ENCODE measurements at regions not wholly inside any gene's neighbourhood (a gene's known extent, or its start where the extent isn't known, plus 50 kb on each side); places are given as distances from the start of the nearest gene placed in this dataset.

DNA sequence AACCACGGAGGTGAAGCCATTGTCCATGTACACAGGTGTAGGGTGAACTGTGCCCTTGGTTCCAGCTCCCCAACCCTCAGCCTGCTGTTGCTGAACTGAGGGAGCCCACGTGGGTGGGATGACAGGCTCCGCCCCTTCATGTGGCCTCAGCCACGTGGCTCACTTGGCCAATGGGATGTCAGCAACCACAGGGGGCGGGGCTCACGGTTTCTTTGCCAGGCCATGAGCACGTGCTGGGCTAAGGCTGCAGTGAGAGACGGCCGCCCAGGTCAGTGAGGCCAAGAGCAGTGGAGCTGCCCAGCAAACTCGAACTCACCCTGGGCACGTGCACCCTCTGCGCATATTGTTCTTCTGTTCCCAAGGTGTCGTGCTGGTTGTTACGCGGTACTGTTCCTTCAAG, 282.6 kb downstream of the IRF8 start:
- no peaks in the 10 kb centered on the region for H3K9me2 ChIP-seq (replicated peaks; ENCODE audit: low read length)

DNA sequence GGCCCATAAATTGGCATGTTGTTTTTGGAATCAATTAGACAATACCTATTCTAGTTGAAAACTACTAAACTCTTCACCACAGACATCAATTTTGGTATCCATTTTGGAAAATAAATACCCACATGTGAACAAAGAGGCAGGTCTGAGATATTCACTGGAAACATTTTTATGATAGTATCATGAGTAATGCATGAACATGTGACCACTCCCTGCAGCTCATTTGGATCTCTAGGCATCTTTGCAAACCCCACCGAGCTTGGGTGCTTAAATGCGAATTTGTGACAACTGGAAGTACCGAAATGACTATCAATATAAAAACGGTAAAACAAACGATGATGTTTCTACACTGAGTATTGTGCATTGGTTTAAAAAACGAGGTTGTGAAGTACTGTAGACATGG, 285.2 kb downstream of the IRF8 start:
- H2AFZ ChIP-seq (ENCODE audit: low read length) = no peak overlapping the region
- CTCF ChIA-PET = no interaction called here
- ATAC-seq (no peak), DNase-seq (no peak)
- BruUV-seq (replicated peaks) = no TSS peak
- TF ChIP-seq EZH2 (IDR thresholded peaks at IDR 0.05; ENCODE audit: low read length, unreplicated experiment) (no peak), EZH2phosphoT487 (IDR thresholded peaks at IDR 0.05; ENCODE audit: borderline replicate concordance, low read length) (no peak)
- TF ChIP-seq, protein P1, sequence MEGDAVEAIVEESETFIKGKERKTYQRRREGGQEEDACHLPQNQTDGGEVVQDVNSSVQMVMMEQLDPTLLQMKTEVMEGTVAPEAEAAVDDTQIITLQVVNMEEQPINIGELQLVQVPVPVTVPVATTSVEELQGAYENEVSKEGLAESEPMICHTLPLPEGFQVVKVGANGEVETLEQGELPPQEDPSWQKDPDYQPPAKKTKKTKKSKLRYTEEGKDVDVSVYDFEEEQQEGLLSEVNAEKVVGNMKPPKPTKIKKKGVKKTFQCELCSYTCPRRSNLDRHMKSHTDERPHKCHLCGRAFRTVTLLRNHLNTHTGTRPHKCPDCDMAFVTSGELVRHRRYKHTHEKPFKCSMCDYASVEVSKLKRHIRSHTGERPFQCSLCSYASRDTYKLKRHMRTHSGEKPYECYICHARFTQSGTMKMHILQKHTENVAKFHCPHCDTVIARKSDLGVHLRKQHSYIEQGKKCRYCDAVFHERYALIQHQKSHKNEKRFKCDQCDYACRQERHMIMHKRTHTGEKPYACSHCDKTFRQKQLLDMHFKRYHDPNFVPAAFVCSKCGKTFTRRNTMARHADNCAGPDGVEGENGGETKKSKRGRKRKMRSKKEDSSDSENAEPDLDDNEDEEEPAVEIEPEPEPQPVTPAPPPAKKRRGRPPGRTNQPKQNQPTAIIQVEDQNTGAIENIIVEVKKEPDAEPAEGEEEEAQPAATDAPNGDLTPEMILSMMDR (conservative IDR thresholded peaks at IDR 0.05; ENCODE audit: low read depth, low read length) = no peak
- H3K9me2 ChIP-seq (replicated peaks; ENCODE audit: low read length) = no peaks in the 10 kb centered on the region
- H3K27ac ChIP-seq (ENCODE audit: low read length) = no peak overlapping the region
- peaks cover 48% of the 10 kb centered on the region for H3K27me3 ChIP-seq (ENCODE audit: low read length)
- H3K9ac ChIP-seq (ENCODE audit: low read length) = no peak overlapping the region
- POLR2A ChIA-PET (ENCODE audit: unreplicated experiment) = no interaction called here
- no peak overlapping the region for H3K4me2 ChIP-seq (ENCODE audit: low read length)
- no peaks in the 10 kb centered on the region for H3K9me3 ChIP-seq (ENCODE audit: low read length)
- H3K36me3 ChIP-seq (ENCODE audit: low read depth, low read length) = no peaks in the 10 kb centered on the region
- no peaks in the 10 kb centered on the region for H3K79me2 ChIP-seq (ENCODE audit: low read length)
- H4K20me1 ChIP-seq (ENCODE audit: low read length) = no peaks in the 10 kb centered on the region
- no peaks in the 10 kb centered on the region for H3K4me1 ChIP-seq (ENCODE audit: insufficient read depth, low read length)
- H3F3A ChIP-seq (ENCODE audit: low read length, unreplicated experiment) = no peaks in the 10 kb centered on the region
- H3K4me3 ChIP-seq (ENCODE audit: low read length) = no peak overlapping the region
- intact Hi-C loops (cut with micrococcal nuclease) = no loop called here

More for the DNA sequence above, 282.6 kb downstream of the IRF8 start:
- POLR2A ChIA-PET (ENCODE audit: unreplicated experiment) = no interaction called here
- Histone ChIP-seq H3K79me2 (ENCODE audit: low read length) (no peaks in the 10 kb centered on the region), H3K4me3 (ENCODE audit: low read length) (no peak overlapping the region), H3K27me3 (ENCODE audit: low read length) (peaks cover 29% of the 10 kb centered on the region), H3K36me3 (ENCODE audit: low read depth, low read length) (no peaks in the 10 kb centered on the region), H3K4me1 (ENCODE audit: insufficient read depth, low read length) (no peaks in the 10 kb centered on the region), H2AFZ (ENCODE audit: low read length) (no peak overlapping the region), H3K27ac (ENCODE audit: low read length) (no peak overlapping the region), H4K20me1 (ENCODE audit: low read length) (no peaks in the 10 kb centered on the region), H3K4me2 (ENCODE audit: low read length) (no peak overlapping the region), H3F3A (ENCODE audit: low read length, unreplicated experiment) (no peaks in the 10 kb centered on the region), H3K9me3 (ENCODE audit: low read length) (no peaks in the 10 kb centered on the region), H3K9ac (ENCODE audit: low read length) (no peak overlapping the region)
- no peak for TF ChIP-seq EZH2 (IDR thresholded peaks at IDR 0.05; ENCODE audit: low read length, unreplicated experiment)
- TF ChIP-seq EZH2phosphoT487 (IDR thresholded peaks at IDR 0.05; ENCODE audit: borderline replicate concordance, low read length) = no peak
- TF ChIP-seq, protein P1 (conservative IDR thresholded peaks at IDR 0.05; ENCODE audit: low read depth, low read length) = no peak
- DNase-seq (no peak), ATAC-seq (no peak)
- CTCF ChIA-PET = no interaction called here
- intact Hi-C loops (cut with micrococcal nuclease) = no loop called here
- no TSS peak for BruUV-seq (replicated peaks)

DNA sequence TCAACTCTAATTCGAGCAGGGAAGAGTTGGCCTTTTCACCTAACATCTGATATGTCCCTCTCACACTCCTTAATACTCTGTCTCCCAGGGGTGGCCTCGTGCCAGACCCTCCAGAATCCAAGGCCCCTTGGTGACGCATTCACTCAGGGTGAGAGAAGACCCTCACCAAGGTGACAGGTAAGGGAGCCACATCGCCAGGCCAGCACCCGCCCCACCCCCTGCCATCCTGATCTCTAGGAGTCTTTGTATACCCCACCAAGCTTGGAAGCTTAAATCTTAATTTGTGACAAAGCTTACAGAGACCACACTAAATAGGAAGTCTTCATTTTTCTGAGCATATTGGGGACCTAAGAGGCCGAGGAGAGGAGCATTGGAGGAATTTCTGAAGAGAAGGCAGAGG, 286.1 kb downstream of the IRF8 start:
- intact Hi-C loops (cut with micrococcal nuclease) = no loop called here
- no peak overlapping the region for H3K4me2 ChIP-seq (ENCODE audit: low read length)
- no peak for DNase-seq
- no peaks in the 10 kb centered on the region for H3F3A ChIP-seq (ENCODE audit: low read length, unreplicated experiment)
- TF ChIP-seq EZH2phosphoT487 (IDR thresholded peaks at IDR 0.05; ENCODE audit: borderline replicate concordance, low read length) = no peak
- no peak for TF ChIP-seq EZH2 (IDR thresholded peaks at IDR 0.05; ENCODE audit: low read length, unreplicated experiment)
- TF ChIP-seq, protein P1 (conservative IDR thresholded peaks at IDR 0.05; ENCODE audit: low read depth, low read length) = no peak
- H3K9ac ChIP-seq (ENCODE audit: low read length) = no peak overlapping the region
- H2AFZ ChIP-seq (ENCODE audit: low read length) = no peak overlapping the region
- no peaks in the 10 kb centered on the region for H3K36me3 ChIP-seq (ENCODE audit: low read depth, low read length)
- ChIA-PET CTCF (no interaction called here), POLR2A (ENCODE audit: unreplicated experiment) (no interaction called here)
- ATAC-seq = no peak
- H3K27me3 ChIP-seq (ENCODE audit: low read length) = peaks cover 51% of the 10 kb centered on the region
- H3K27ac ChIP-seq (ENCODE audit: low read length) = no peak overlapping the region
- H3K9me3 ChIP-seq (ENCODE audit: low read length) = no peaks in the 10 kb centered on the region
- H3K79me2 ChIP-seq (ENCODE audit: low read length) = no peaks in the 10 kb centered on the region
- no peak overlapping the region for H3K4me3 ChIP-seq (ENCODE audit: low read length)
- no peaks in the 10 kb centered on the region for H3K4me1 ChIP-seq (ENCODE audit: insufficient read depth, low read length)
- H3K9me2 ChIP-seq (replicated peaks; ENCODE audit: low read length) = no peaks in the 10 kb centered on the region
- no TSS peak for BruUV-seq (replicated peaks)
- no peaks in the 10 kb centered on the region for H4K20me1 ChIP-seq (ENCODE audit: low read length)

Measured in PC-3 (cell line).